GM12878 (cell line): ENCODE measurements at regions not wholly inside any gene's neighbourhood (a gene's known extent, or its start where the extent isn't known, plus 50 kb on each side); places are given as distances from the start of the nearest gene placed in this dataset.

Source experiments
- ATAC-seq: fragments of 200-7000 bp; cut with Tn5 transposase; 3 replicates; pipeline ENCODE4 v1.9.1; 2020; ENCODE audit warnings: mild to moderate bottlenecking, moderate library complexity
- BruUV-seq: library from RNA; stranded (reverse); fragments of 400-500 nt; replicated peaks from 2 replicates; lab custom pipeline; 2021; lab: Mats Ljungman, UMichigan
- CTCF ChIA-PET: fragments of 300-600 bp; sonication (Branson Sonifier 250); formaldehyde crosslinking; extraction: SDS; loops from one replicate; lab custom pipeline; 2021; ENCODE audit warnings: inconsistent platforms; lab: Yijun Ruan, JAX
- POLR2A ChIA-PET: fragments of 350-600 bp; formaldehyde crosslinking; extraction: SDS; loops from one replicate; lab custom pipeline; 2021; ENCODE audit warnings: inconsistent platforms; lab: Charles Lee
- RAD21 ChIA-PET: fragments of 300-600 bp; sonication (Branson Sonifier 250); formaldehyde crosslinking; loops from one replicate; lab custom pipeline; 2023; ENCODE audit warnings: antibody characterized with exemption; ENCODE audit not compliant: unreplicated experiment; lab: Charles Lee
- SMC1A ChIA-PET: fragments of 300-600 bp; sonication (Branson Sonifier 250); formaldehyde crosslinking; loops from one replicate; lab custom pipeline; 2023; ENCODE audit not compliant: unreplicated experiment, uncharacterized antibody; lab: Charles Lee
- DNase-seq: peaks from one replicate; pipeline ENCODE4 v3.0.0-alpha.2; 2011; ENCODE audit warnings: low read depth, low spot score
- FAIRE-seq: peaks from 3 replicates; lab custom pipeline; 2011; peaks lifted over from hg19 to GRCh38; lab: Jason Lieb, UNC
- H2AFZ ChIP-seq: 2 replicates; pipeline ENCODE4 v1.6.0; 2011; ENCODE audit warnings: low read depth, low read length, control low read depth; ENCODE audit not compliant: control insufficient read depth
- H3K27ac ChIP-seq: 2 replicates; pipeline ENCODE4 v1.5.1; 2011; ENCODE audit warnings: control low read depth; ENCODE audit not compliant: control insufficient read depth, insufficient read depth
- H3K27me3 ChIP-seq, 2 experiments: replicated peaks in 1 of 2; 2 replicates each; pipeline versions ENCODE4 v1.6.0 to v1.6.1; 2011; ENCODE audit warnings: low read length in 1 of 2; ENCODE audit not compliant: control insufficient read depth in 2 of 2, insufficient read depth in 2 of 2
- H3K36me3 ChIP-seq, 2 experiments: 2 replicates each; pipeline ENCODE4 v1.5.1; 2011; ENCODE audit warnings: low read length in 1 of 2; ENCODE audit not compliant: control insufficient read depth in 2 of 2, insufficient read depth in 2 of 2
- H3K4me1 ChIP-seq: 2 replicates; pipeline ENCODE4 v1.6.1; 2011; ENCODE audit warnings: mild to moderate bottlenecking, low read length, moderate library complexity, mixed read lengths; ENCODE audit not compliant: control insufficient read depth, insufficient read depth
- H3K4me2 ChIP-seq: 2 replicates; pipeline ENCODE4 v1.6.0; 2011; ENCODE audit warnings: control low read depth; ENCODE audit not compliant: control insufficient read depth, insufficient read depth
- H3K4me3 ChIP-seq: fragments of 200-600 bp; sonication (generic); 2 replicates; pipeline ENCODE4 v1.5.1; 2016
- H3K79me2 ChIP-seq: 2 replicates; pipeline ENCODE4 v1.6.0; 2011; ENCODE audit warnings: low read length; ENCODE audit not compliant: control insufficient read depth, insufficient read depth
- H3K9ac ChIP-seq: 2 replicates; pipeline ENCODE4 v1.8.0; 2011; ENCODE audit warnings: low read length, control low read depth, mixed read lengths; ENCODE audit not compliant: control insufficient read depth, insufficient read depth
- H3K9me3 ChIP-seq: replicated peaks from 3 replicates; pipeline ENCODE4 v1.5.1; 2011; ENCODE audit warnings: mild to moderate bottlenecking, low read length; ENCODE audit not compliant: control insufficient read depth, insufficient read depth
- H4K20me1 ChIP-seq: 2 replicates; pipeline ENCODE4 v1.6.0; 2011; ENCODE audit not compliant: control insufficient read depth, insufficient read depth
- BRCA1 ChIP-seq: IDR thresholded peaks from 2 replicates; pipeline ENCODE4 v1.6.1; 2011; ENCODE audit warnings: low read depth, low read length, improper control_type of control experiment
- CHD1 ChIP-seq: IDR thresholded peaks from 2 replicates; pipeline ENCODE4 v1.6.1; 2012; ENCODE audit warnings: low read depth, low read length, improper control_type of control experiment
- CREB1 ChIP-seq: IDR thresholded peaks from 2 replicates; pipeline ENCODE4 v1.6.1; 2012; ENCODE audit warnings: low read depth, mild to moderate bottlenecking, inconsistent platforms
- FOS ChIP-seq: IDR thresholded peaks from 3 replicates; pipeline ENCODE4 v1.6.1; 2011; ENCODE audit warnings: borderline replicate concordance; ENCODE audit not compliant: insufficient read length; ENCODE audit errors: extremely low read depth
- GABPA ChIP-seq: IDR thresholded peaks from 2 replicates; pipeline ENCODE4 v1.6.1; 2014; ENCODE audit warnings: antibody characterized with exemption, low read depth, mild to moderate bottlenecking, inconsistent platforms
- MXI1 ChIP-seq: fragments of 150-350 bp; IDR thresholded peaks from 2 replicates; pipeline ENCODE4 v1.6.1; 2011; ENCODE audit warnings: low read depth, mild to moderate bottlenecking, inconsistent platforms, low read length, improper control_type of control experiment
- NBN ChIP-seq: fragments of 450-650 bp; IDR thresholded peaks from 2 replicates; pipeline ENCODE4 v1.6.1; 2016
- NFXL1 ChIP-seq: fragments of 450-650 bp; IDR thresholded peaks from 2 replicates; pipeline ENCODE4 v1.6.1; 2017; ENCODE audit warnings: antibody characterized with exemption, mild to moderate bottlenecking, borderline replicate concordance
- POLR2AphosphoS5 ChIP-seq: IDR thresholded peaks from 2 replicates; pipeline ENCODE4 v1.6.1; 2011; ENCODE audit warnings: mild to moderate bottlenecking, low read length, inconsistent platforms
- RAD51 ChIP-seq: fragments of 450-650 bp; IDR thresholded peaks from 2 replicates; pipeline ENCODE4 v1.6.1; 2016; ENCODE audit warnings: moderate library complexity, mild to moderate bottlenecking, inconsistent platforms
- SMARCA5 ChIP-seq: fragments of 450-650 bp; IDR thresholded peaks from 2 replicates; pipeline ENCODE4 v1.6.1; 2017; ENCODE audit warnings: mild to moderate bottlenecking
- SMC3 ChIP-seq: IDR thresholded peaks from 2 replicates; pipeline ENCODE4 v1.6.1; 2011; ENCODE audit warnings: low read length, improper control_type of control experiment, borderline replicate concordance
- SPI1 ChIP-seq: IDR thresholded peaks from 2 replicates; pipeline ENCODE4 v1.6.1; 2011; ENCODE audit warnings: low read depth, mild to moderate bottlenecking, low read length, moderate library complexity, borderline replicate concordance; ENCODE audit not compliant: insufficient read depth
- SRF ChIP-seq, 2 experiments: IDR thresholded peaks; 2 replicates each; pipeline ENCODE4 v1.6.1; 2011; ENCODE audit warnings: low read depth in 2 of 2, low read length in 2 of 2, mild to moderate bottlenecking in 1 of 2, moderate library complexity in 1 of 2
- TCF12 ChIP-seq: IDR thresholded peaks from 2 replicates; pipeline ENCODE4 v1.6.1; 2011; ENCODE audit warnings: low read depth, mild to moderate bottlenecking, low read length
- WGBS: methylation state at CpG from one replicate; pipeline ENCODE4 v1.1.6; 2016; ENCODE audit warnings: low lambda C conversion rate; ENCODE audit not compliant: insufficient replicate concordance, insufficient coverage; ENCODE audit errors: missing lambda C conversion rate; 5-methylcytosine and 5-hydroxymethylcytosine counted together
- in situ Hi-C: fragments of 300-500 bp; cut with MboI; formaldehyde crosslinking; loops from 9 replicates; pipeline ENCODE4 v1.14.3; 2018; ENCODE audit warnings: mixed read lengths
- intact Hi-C: fragments of 100-400 bp; cut with micrococcal nuclease; formaldehyde crosslinking; loops from one replicate; pipeline ENCODE4 v1.14.2; 2022; ENCODE audit not compliant: unreplicated experiment
- TF ChIP-seq, protein P1 (sequence below): IDR thresholded peaks from 2 replicates; pipeline ENCODE4 v1.6.1; 2011; ENCODE audit warnings: low read depth, low read length, improper control_type of control experiment, borderline replicate concordance
- TF ChIP-seq, protein P2 (sequence below): fragments of 450-650 bp; IDR thresholded peaks from 2 replicates; pipeline ENCODE4 v1.6.1; 2017; ENCODE audit warnings: mild to moderate bottlenecking, moderate library complexity
- TF ChIP-seq, protein P3 (sequence below): fragments of 450-650 bp; IDR thresholded peaks from 2 replicates; pipeline ENCODE4 v1.6.1; 2017; ENCODE audit warnings: antibody characterized with exemption, mild to moderate bottlenecking, moderate library complexity

DNA sequence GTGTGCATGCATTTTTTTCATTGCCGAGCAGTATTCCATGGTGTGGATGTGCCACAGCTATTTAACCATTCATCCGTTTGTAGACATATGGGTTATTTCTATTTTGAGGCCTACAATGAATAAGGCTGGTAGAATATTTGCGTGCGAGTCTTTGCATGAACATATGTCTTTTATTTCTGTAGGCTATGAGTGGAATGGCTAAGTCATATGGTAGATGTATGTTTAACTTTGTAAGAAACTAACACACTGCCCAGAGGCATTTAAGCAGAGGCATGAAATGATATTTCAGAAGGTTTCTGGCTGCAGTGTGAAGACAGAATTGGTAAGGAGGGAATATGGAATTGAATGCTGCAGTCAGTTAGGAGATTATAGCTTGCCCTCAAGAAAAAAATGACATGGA is 457.4 kb upstream of the CDH4 start:
- RAD21 ChIA-PET: no interaction called here
- H4K20me1 ChIP-seq: no peaks in the 10 kb centered on the region
- POLR2A ChIA-PET: no interaction called here
- no peaks in the 10 kb centered on the region for H3K79me2 ChIP-seq
- no peak overlapping the region for H3K4me2 ChIP-seq
- no peak for FAIRE-seq
- H3K9me3 ChIP-seq: no peaks in the 10 kb centered on the region; the same call in 2 of the 3 replicates
- in situ Hi-C loops (no loop called here), intact Hi-C loops (no loop called here)
- no peak for ATAC-seq
- no peak overlapping the region for H3K4me3 ChIP-seq
- no peaks in the 10 kb centered on the region for H3K36me3 ChIP-seq
- no peak overlapping the region for H2AFZ ChIP-seq
- 54% methylated on average over 4 of the region's 4 CpGs for WGBS
- no peak for DNase-seq
- no peaks in the 10 kb centered on the region for H3K4me1 ChIP-seq
- H3K27me3 ChIP-seq: no peaks in the 10 kb centered on the region
- no peak overlapping the region for H3K9ac ChIP-seq
- no peak overlapping the region for H3K27ac ChIP-seq
- BruUV-seq: no TSS peak
- CTCF ChIA-PET: no interaction called here
- SMC1A ChIA-PET: no interaction called here
- TF ChIP-seq POLR2AphosphoS5: no peak
- TF ChIP-seq SRF (IDR thresholded peaks at IDR 0.05; ENCODE audit: low read depth in 2 of 2, low read length in 2 of 2): no peak
- no peak for TF ChIP-seq SMC3
- TF ChIP-seq SMARCA5: no peak
- no peak for TF ChIP-seq NFXL1
- TF ChIP-seq RAD51: no peak
- no peak for TF ChIP-seq TCF12
- no peak for TF ChIP-seq GABPA
- TF ChIP-seq FOS: no peak
- TF ChIP-seq, protein P1, sequence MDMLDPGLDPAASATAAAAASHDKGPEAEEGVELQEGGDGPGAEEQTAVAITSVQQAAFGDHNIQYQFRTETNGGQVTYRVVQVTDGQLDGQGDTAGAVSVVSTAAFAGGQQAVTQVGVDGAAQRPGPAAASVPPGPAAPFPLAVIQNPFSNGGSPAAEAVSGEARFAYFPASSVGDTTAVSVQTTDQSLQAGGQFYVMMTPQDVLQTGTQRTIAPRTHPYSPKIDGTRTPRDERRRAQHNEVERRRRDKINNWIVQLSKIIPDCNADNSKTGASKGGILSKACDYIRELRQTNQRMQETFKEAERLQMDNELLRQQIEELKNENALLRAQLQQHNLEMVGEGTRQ: no peak
- no peak for TF ChIP-seq CHD1
- TF ChIP-seq MXI1: no peak
- TF ChIP-seq, protein P2, sequence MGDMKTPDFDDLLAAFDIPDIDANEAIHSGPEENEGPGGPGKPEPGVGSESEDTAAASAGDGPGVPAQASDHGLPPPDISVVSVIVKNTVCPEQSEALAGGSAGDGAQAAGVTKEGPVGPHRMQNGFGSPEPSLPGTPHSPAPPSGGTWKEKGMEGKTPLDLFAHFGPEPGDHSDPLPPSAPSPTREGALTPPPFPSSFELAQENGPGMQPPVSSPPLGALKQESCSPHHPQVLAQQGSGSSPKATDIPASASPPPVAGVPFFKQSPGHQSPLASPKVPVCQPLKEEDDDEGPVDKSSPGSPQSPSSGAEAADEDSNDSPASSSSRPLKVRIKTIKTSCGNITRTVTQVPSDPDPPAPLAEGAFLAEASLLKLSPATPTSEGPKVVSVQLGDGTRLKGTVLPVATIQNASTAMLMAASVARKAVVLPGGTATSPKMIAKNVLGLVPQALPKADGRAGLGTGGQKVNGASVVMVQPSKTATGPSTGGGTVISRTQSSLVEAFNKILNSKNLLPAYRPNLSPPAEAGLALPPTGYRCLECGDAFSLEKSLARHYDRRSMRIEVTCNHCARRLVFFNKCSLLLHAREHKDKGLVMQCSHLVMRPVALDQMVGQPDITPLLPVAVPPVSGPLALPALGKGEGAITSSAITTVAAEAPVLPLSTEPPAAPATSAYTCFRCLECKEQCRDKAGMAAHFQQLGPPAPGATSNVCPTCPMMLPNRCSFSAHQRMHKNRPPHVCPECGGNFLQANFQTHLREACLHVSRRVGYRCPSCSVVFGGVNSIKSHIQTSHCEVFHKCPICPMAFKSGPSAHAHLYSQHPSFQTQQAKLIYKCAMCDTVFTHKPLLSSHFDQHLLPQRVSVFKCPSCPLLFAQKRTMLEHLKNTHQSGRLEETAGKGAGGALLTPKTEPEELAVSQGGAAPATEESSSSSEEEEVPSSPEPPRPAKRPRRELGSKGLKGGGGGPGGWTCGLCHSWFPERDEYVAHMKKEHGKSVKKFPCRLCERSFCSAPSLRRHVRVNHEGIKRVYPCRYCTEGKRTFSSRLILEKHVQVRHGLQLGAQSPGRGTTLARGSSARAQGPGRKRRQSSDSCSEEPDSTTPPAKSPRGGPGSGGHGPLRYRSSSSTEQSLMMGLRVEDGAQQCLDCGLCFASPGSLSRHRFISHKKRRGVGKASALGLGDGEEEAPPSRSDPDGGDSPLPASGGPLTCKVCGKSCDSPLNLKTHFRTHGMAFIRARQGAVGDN: no peak
- TF ChIP-seq NBN: no peak
- TF ChIP-seq SPI1: no peak
- TF ChIP-seq BRCA1: no peak
- TF ChIP-seq, protein P3, sequence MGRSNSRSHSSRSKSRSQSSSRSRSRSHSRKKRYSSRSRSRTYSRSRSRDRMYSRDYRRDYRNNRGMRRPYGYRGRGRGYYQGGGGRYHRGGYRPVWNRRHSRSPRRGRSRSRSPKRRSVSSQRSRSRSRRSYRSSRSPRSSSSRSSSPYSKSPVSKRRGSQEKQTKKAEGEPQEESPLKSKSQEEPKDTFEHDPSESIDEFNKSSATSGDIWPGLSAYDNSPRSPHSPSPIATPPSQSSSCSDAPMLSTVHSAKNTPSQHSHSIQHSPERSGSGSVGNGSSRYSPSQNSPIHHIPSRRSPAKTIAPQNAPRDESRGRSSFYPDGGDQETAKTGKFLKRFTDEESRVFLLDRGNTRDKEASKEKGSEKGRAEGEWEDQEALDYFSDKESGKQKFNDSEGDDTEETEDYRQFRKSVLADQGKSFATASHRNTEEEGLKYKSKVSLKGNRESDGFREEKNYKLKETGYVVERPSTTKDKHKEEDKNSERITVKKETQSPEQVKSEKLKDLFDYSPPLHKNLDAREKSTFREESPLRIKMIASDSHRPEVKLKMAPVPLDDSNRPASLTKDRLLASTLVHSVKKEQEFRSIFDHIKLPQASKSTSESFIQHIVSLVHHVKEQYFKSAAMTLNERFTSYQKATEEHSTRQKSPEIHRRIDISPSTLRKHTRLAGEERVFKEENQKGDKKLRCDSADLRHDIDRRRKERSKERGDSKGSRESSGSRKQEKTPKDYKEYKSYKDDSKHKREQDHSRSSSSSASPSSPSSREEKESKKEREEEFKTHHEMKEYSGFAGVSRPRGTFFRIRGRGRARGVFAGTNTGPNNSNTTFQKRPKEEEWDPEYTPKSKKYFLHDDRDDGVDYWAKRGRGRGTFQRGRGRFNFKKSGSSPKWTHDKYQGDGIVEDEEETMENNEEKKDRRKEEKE: no peak
- TF ChIP-seq CREB1: no peak
